Hypothalamus (tissue), 51 donors: ENCODE measurements at regions not wholly inside any gene's neighbourhood (a gene's known extent, or its start where the extent isn't known, plus 50 kb on each side); places are given as distances from the start of the nearest gene placed in this dataset.
A peak's percentile ranks its signal among the peaks of the same experiment; 100 is the strongest.

Experiments used
- DNase-seq, 51 donors: peaks; one replicate each; lab custom pipeline; 2025; lab: John Stamatoyannopoulos, UW

GRCh38 chr4:174122705-174123104 is 160.8 kb downstream of the FBXO8 start:
- no peak for DNase-seq

- DNase-seq: peak in 29 of 51 donors; percentile 1 to 64 (median 12)
Observed at GRCh38 chr4:174120446-174121295, 162.8 kb downstream of the FBXO8 start.

- no peak for DNase-seq
Observed at GRCh38 chr4:174119830-174120229, 163.6 kb downstream of the FBXO8 start.

GRCh38 chr4:174119051-174119450 is 164.4 kb downstream of the FBXO8 start:
- DNase-seq: no peak

- DNase-seq: no peak
Observed at GRCh38 chr4:174118171-174118570, 165.3 kb downstream of the FBXO8 start.

- no peak for DNase-seq
Observed at GRCh38 chr4:174117445-174117844, 166.0 kb downstream of the FBXO8 start.

- no peak for DNase-seq
Observed at GRCh38 chr4:174116021-174116420, 167.4 kb downstream of the FBXO8 start.

- no peak for DNase-seq
Observed at GRCh38 chr4:174111422-174111821, 172.0 kb downstream of the FBXO8 start.

- no peak for DNase-seq
Observed at GRCh38 chr4:174110180-174110579, 173.3 kb downstream of the FBXO8 start.

- no peak for DNase-seq
Observed at GRCh38 chr4:174107746-174108354, 175.6 kb downstream of the FBXO8 start.

- no peak for DNase-seq
Observed at GRCh38 chr4:174105202-174105601, 178.3 kb downstream of the FBXO8 start.

GRCh38 chr4:174100910-174101309 is 182.6 kb downstream of the FBXO8 start:
- DNase-seq: no peak

- DNase-seq: no peak
Observed at GRCh38 chr4:174099712-174100111, 183.8 kb downstream of the FBXO8 start.

GRCh38 chr4:174096999-174097398 is 186.5 kb downstream of the FBXO8 start:
- no peak for DNase-seq

GRCh38 chr4:174096456-174096855 is 187.0 kb downstream of the FBXO8 start:
- DNase-seq: no peak

GRCh38 chr4:174091130-174091529 is 192.3 kb downstream of the FBXO8 start:
- no peak for DNase-seq

- DNase-seq: no peak
Observed at GRCh38 chr4:174089711-174090110, 193.8 kb downstream of the FBXO8 start.

- no peak for DNase-seq
Observed at GRCh38 chr4:174088795-174089194, 194.7 kb downstream of the FBXO8 start.

GRCh38 chr4:174086829-174087799 is 196.4 kb downstream of the FBXO8 start:
- DNase-seq: no peak

GRCh38 chr4:174084981-174085380 is 198.5 kb downstream of the FBXO8 start:
- no peak for DNase-seq

- DNase-seq: no peak
Observed at GRCh38 chr4:174084542-174084941, 198.9 kb downstream of the FBXO8 start.
